ENCODE measurements at regions not wholly inside any gene's neighbourhood (a gene's known extent, or its start where the extent isn't known, plus 50 kb on each side); places are given as distances from the start of the nearest gene placed in this dataset.

GRCh38 chr12:107616941-107617340 lies 68.7 kb upstream of the PWP1 start:
- Histone ChIP-seq H3K36me3 (no peaks in the 10 kb centered on the region), H3K9me3 (no peaks in the 10 kb centered on the region), H3K27me3 (no peaks in the 10 kb centered on the region), H3K4me3 (no peak overlapping the region)
- DNase-seq = no peak

- Histone ChIP-seq H3K9me3 (no peaks in the 10 kb centered on the region), H3K27me3 (no peaks in the 10 kb centered on the region), H3K4me3 (no peak overlapping the region), H3K36me3 (no peaks in the 10 kb centered on the region)
- no peak for DNase-seq
Observed at GRCh38 chr12:107618106-107618505, 67.5 kb upstream of the PWP1 start.

- H3K4me3 ChIP-seq = no peak overlapping the region
- H3K27me3 ChIP-seq = no peaks in the 10 kb centered on the region
- no peak for DNase-seq
- peaks cover 1% of the 10 kb centered on the region; the same call in 1 of the 2 replicates for H3K9me3 ChIP-seq
- no peaks in the 10 kb centered on the region for H3K36me3 ChIP-seq
Observed at GRCh38 chr12:107619831-107620230, 65.8 kb upstream of the PWP1 start.

- Histone ChIP-seq H3K36me3 (no peaks in the 10 kb centered on the region), H3K27me3 (no peaks in the 10 kb centered on the region), H3K4me3 (no peak overlapping the region), H3K9me3 (peaks cover 3% of the 10 kb centered on the region; the same call in 1 of the 2 replicates)
- DNase-seq = peak; percentile 14
Observed at GRCh38 chr12:107622001-107622400, 63.6 kb upstream of the PWP1 start.

- no peaks in the 10 kb centered on the region for H3K27me3 ChIP-seq
- no peaks in the 10 kb centered on the region for H3K36me3 ChIP-seq
- H3K9me3 ChIP-seq = peaks cover 3% of the 10 kb centered on the region; the same call in 1 of the 2 replicates
- no peak overlapping the region for H3K4me3 ChIP-seq
- DNase-seq = no peak
Observed at GRCh38 chr12:107624493-107624892, 61.1 kb upstream of the PWP1 start.

- H3K36me3 ChIP-seq = no peaks in the 10 kb centered on the region
- H3K4me3 ChIP-seq = no peak overlapping the region
- no peak for DNase-seq
- H3K9me3 ChIP-seq = no peaks in the 10 kb centered on the region
- H3K27me3 ChIP-seq = no peaks in the 10 kb centered on the region
Observed at GRCh38 chr12:107631715-107632114, 53.9 kb upstream of the PWP1 start.

- no peaks in the 10 kb centered on the region for H3K36me3 ChIP-seq
- H3K9me3 ChIP-seq = no peaks in the 10 kb centered on the region
- DNase-seq = no peak
- no peak overlapping the region for H3K4me3 ChIP-seq
- H3K27me3 ChIP-seq = no peaks in the 10 kb centered on the region
Observed at GRCh38 chr12:107632246-107632645, 53.4 kb upstream of the PWP1 start.

- H3K4me3 ChIP-seq = no peak overlapping the region
- DNase-seq = no peak
- no peaks in the 10 kb centered on the region for H3K27me3 ChIP-seq
- H3K36me3 ChIP-seq = no peaks in the 10 kb centered on the region
- H3K9me3 ChIP-seq = no peaks in the 10 kb centered on the region
Observed at GRCh38 chr12:107634530-107634929, 51.1 kb upstream of the PWP1 start.

- no peaks in the 10 kb centered on the region for H3K9me3 ChIP-seq
- no peak overlapping the region for H3K4me3 ChIP-seq
- DNase-seq = no peak
- no peaks in the 10 kb centered on the region for H3K27me3 ChIP-seq
- H3K36me3 ChIP-seq = no peaks in the 10 kb centered on the region
Observed at GRCh38 chr12:107635139-107635538, 50.5 kb upstream of the PWP1 start.
